ENCODE measurements at regions not wholly inside any gene's neighbourhood (a gene's known extent, or its start where the extent isn't known, plus 50 kb on each side); places are given as distances from the start of the nearest gene placed in this dataset.

- TF ChIP-seq, protein P1, sequence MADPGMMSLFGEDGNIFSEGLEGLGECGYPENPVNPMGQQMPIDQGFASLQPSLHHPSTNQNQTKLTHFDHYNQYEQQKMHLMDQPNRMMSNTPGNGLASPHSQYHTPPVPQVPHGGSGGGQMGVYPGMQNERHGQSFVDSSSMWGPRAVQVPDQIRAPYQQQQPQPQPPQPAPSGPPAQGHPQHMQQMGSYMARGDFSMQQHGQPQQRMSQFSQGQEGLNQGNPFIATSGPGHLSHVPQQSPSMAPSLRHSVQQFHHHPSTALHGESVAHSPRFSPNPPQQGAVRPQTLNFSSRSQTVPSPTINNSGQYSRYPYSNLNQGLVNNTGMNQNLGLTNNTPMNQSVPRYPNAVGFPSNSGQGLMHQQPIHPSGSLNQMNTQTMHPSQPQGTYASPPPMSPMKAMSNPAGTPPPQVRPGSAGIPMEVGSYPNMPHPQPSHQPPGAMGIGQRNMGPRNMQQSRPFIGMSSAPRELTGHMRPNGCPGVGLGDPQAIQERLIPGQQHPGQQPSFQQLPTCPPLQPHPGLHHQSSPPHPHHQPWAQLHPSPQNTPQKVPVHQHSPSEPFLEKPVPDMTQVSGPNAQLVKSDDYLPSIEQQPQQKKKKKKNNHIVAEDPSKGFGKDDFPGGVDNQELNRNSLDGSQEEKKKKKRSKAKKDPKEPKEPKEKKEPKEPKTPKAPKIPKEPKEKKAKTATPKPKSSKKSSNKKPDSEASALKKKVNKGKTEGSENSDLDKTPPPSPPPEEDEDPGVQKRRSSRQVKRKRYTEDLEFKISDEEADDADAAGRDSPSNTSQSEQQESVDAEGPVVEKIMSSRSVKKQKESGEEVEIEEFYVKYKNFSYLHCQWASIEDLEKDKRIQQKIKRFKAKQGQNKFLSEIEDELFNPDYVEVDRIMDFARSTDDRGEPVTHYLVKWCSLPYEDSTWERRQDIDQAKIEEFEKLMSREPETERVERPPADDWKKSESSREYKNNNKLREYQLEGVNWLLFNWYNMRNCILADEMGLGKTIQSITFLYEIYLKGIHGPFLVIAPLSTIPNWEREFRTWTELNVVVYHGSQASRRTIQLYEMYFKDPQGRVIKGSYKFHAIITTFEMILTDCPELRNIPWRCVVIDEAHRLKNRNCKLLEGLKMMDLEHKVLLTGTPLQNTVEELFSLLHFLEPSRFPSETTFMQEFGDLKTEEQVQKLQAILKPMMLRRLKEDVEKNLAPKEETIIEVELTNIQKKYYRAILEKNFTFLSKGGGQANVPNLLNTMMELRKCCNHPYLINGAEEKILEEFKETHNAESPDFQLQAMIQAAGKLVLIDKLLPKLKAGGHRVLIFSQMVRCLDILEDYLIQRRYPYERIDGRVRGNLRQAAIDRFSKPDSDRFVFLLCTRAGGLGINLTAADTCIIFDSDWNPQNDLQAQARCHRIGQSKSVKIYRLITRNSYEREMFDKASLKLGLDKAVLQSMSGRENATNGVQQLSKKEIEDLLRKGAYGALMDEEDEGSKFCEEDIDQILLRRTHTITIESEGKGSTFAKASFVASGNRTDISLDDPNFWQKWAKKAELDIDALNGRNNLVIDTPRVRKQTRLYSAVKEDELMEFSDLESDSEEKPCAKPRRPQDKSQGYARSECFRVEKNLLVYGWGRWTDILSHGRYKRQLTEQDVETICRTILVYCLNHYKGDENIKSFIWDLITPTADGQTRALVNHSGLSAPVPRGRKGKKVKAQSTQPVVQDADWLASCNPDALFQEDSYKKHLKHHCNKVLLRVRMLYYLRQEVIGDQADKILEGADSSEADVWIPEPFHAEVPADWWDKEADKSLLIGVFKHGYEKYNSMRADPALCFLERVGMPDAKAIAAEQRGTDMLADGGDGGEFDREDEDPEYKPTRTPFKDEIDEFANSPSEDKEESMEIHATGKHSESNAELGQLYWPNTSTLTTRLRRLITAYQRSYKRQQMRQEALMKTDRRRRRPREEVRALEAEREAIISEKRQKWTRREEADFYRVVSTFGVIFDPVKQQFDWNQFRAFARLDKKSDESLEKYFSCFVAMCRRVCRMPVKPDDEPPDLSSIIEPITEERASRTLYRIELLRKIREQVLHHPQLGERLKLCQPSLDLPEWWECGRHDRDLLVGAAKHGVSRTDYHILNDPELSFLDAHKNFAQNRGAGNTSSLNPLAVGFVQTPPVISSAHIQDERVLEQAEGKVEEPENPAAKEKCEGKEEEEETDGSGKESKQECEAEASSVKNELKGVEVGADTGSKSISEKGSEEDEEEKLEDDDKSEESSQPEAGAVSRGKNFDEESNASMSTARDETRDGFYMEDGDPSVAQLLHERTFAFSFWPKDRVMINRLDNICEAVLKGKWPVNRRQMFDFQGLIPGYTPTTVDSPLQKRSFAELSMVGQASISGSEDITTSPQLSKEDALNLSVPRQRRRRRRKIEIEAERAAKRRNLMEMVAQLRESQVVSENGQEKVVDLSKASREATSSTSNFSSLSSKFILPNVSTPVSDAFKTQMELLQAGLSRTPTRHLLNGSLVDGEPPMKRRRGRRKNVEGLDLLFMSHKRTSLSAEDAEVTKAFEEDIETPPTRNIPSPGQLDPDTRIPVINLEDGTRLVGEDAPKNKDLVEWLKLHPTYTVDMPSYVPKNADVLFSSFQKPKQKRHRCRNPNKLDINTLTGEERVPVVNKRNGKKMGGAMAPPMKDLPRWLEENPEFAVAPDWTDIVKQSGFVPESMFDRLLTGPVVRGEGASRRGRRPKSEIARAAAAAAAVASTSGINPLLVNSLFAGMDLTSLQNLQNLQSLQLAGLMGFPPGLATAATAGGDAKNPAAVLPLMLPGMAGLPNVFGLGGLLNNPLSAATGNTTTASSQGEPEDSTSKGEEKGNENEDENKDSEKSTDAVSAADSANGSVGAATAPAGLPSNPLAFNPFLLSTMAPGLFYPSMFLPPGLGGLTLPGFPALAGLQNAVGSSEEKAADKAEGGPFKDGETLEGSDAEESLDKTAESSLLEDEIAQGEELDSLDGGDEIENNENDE (IDR thresholded peaks at IDR 0.05; ENCODE audit: insufficient replicate concordance, low read length) = no peak
- TF ChIP-seq NANOG (IDR thresholded peaks at IDR 0.05; ENCODE audit: insufficient read depth, low read depth, low read length, poor library complexity, severe bottlenecking) (no peak), TCF12 (IDR thresholded peaks at IDR 0.05; ENCODE audit: low read depth, low read length) (no peak), CHD2 (IDR thresholded peaks at IDR 0.05; ENCODE audit: low read length) (no peak), SP2 (IDR thresholded peaks at IDR 0.05; ENCODE audit: low read length) (no peak), ZNF274 (IDR thresholded peaks at IDR 0.05; ENCODE audit: borderline replicate concordance, extremely low read depth, low read length) (no peak)
- TF ChIP-seq, protein P2, sequence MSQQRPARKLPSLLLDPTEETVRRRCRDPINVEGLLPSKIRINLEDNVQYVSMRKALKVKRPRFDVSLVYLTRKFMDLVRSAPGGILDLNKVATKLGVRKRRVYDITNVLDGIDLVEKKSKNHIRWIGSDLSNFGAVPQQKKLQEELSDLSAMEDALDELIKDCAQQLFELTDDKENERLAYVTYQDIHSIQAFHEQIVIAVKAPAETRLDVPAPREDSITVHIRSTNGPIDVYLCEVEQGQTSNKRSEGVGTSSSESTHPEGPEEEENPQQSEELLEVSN (IDR thresholded peaks at IDR 0.05) = no peak
Observed at GRCh38 chr1:61618193-61618592, 106.7 kb downstream of the TM2D1 start (continued).
